ENCODE measurements at regions not wholly inside any gene's neighbourhood (a gene's known extent, or its start where the extent isn't known, plus 50 kb on each side); places are given as distances from the start of the nearest gene placed in this dataset.
"Not testable (repeated sequence)": the region's sequence is repeated elsewhere in the genome, so short reads cannot be mapped to it uniquely, and the experiment has no call there.

GRCh38 chr2:4101936-4102335, 398.6 kb downstream of the DCDC2C start:
- DNase-seq (ENCODE audit: low read depth), result no peak
- no peak overlapping the region for H3K4me3 ChIP-seq (ENCODE audit: low read length)

DNA sequence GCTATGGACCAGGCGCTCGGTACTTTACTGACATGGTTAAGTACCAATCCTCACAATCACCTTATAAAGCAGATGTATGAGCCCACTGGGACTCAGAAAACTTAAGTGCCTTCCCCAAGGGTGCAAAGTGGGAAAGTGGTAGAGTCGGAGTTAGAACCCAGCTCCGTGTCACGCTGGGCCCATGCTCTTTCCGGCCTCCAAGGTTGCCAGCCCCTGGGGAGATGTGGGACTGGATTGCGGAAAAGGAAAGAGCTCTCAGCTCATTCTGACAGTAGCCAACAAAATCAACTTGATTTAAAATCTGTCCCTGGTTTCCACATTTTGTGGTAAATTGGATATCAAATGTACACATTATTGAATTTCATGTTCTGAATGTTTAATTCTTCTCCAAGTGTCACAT, 403.8 kb downstream of the DCDC2C start:
- no peak overlapping the region for H3K4me3 ChIP-seq (ENCODE audit: low read length)
- DNase-seq (ENCODE audit: low read depth), result no peak

More at GRCh38 chr2:4101936-4102335, 398.6 kb downstream of the DCDC2C start:
- TF ChIP-seq, protein P1, sequence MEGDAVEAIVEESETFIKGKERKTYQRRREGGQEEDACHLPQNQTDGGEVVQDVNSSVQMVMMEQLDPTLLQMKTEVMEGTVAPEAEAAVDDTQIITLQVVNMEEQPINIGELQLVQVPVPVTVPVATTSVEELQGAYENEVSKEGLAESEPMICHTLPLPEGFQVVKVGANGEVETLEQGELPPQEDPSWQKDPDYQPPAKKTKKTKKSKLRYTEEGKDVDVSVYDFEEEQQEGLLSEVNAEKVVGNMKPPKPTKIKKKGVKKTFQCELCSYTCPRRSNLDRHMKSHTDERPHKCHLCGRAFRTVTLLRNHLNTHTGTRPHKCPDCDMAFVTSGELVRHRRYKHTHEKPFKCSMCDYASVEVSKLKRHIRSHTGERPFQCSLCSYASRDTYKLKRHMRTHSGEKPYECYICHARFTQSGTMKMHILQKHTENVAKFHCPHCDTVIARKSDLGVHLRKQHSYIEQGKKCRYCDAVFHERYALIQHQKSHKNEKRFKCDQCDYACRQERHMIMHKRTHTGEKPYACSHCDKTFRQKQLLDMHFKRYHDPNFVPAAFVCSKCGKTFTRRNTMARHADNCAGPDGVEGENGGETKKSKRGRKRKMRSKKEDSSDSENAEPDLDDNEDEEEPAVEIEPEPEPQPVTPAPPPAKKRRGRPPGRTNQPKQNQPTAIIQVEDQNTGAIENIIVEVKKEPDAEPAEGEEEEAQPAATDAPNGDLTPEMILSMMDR (IDR thresholded peaks at IDR 0.05; ENCODE audit: insufficient read depth, low read depth, low read length, missing control alignments), result no peak

DNA sequence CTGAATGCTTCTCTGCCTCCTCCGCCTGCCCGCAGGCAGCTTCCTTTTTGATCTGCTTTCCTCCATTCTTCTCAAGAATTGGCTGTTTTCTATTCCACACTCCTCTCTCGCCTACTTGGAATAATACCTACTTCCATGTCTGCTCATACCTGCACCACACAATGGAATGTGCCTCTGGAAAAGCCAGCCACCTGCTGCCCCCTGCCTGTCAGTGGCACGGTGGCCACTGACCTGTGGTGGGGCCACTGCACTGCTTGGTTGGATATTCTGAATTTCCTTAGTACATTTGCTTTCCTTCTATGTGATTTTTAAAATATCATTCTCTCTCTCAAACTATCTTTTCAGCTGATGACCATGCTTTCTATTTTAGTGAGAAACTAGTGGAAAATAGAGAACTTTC, 406.9 kb downstream of the DCDC2C start:
- TF ChIP-seq, protein P1 (IDR thresholded peaks at IDR 0.05; ENCODE audit: insufficient read depth, low read depth, low read length, missing control alignments), result no peak

More for the DNA sequence above, 403.8 kb downstream of the DCDC2C start:
- TF ChIP-seq, protein P1 (IDR thresholded peaks at IDR 0.05; ENCODE audit: insufficient read depth, low read depth, low read length, missing control alignments), result no peak

GRCh38 chr2:4115435-4115834, 412.1 kb downstream of the DCDC2C start:
- not testable (repeated sequence) for DNase-seq (ENCODE audit: low read depth)

More for the DNA sequence above, 406.9 kb downstream of the DCDC2C start:
- H3K4me3 ChIP-seq (ENCODE audit: low read length), result no peak overlapping the region
- DNase-seq (ENCODE audit: low read depth), result no peak

DNA sequence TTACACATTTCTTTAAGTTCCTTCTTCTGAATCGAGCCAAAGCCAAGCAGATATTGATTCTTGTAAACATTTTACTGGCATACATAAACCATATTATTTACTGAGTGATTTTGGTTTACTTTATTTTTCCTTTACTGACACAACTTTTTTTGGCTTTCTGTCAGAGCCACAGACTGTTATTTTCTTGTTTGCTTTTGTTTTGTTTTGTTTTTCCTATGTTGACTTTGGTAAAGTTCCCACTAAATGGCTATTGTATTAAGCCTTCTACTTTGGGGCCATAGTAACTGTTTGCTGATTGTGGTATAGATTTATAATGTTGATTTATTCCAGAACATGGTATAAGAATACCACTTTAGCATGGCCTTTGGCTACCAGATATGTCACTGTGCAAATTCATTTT, 419.4 kb downstream of the DCDC2C start:
- DNase-seq (ENCODE audit: low read depth), result no peak
- TF ChIP-seq, protein P1 (IDR thresholded peaks at IDR 0.05; ENCODE audit: insufficient read depth, low read depth, low read length, missing control alignments), result no peak
- no peak overlapping the region for H3K4me3 ChIP-seq (ENCODE audit: low read length)

More at GRCh38 chr2:4115435-4115834, 412.1 kb downstream of the DCDC2C start:
- H3K4me3 ChIP-seq (ENCODE audit: low read length), result not testable (repeated sequence)

- H3K4me3 ChIP-seq (ENCODE audit: low read length), result no peak overlapping the region
- DNase-seq (ENCODE audit: low read depth), result no peak
- TF ChIP-seq, protein P1 (IDR thresholded peaks at IDR 0.05; ENCODE audit: insufficient read depth, low read depth, low read length, missing control alignments), result no peak
Observed at GRCh38 chr2:4130651-4131050, 427.3 kb downstream of the DCDC2C start.

DNA sequence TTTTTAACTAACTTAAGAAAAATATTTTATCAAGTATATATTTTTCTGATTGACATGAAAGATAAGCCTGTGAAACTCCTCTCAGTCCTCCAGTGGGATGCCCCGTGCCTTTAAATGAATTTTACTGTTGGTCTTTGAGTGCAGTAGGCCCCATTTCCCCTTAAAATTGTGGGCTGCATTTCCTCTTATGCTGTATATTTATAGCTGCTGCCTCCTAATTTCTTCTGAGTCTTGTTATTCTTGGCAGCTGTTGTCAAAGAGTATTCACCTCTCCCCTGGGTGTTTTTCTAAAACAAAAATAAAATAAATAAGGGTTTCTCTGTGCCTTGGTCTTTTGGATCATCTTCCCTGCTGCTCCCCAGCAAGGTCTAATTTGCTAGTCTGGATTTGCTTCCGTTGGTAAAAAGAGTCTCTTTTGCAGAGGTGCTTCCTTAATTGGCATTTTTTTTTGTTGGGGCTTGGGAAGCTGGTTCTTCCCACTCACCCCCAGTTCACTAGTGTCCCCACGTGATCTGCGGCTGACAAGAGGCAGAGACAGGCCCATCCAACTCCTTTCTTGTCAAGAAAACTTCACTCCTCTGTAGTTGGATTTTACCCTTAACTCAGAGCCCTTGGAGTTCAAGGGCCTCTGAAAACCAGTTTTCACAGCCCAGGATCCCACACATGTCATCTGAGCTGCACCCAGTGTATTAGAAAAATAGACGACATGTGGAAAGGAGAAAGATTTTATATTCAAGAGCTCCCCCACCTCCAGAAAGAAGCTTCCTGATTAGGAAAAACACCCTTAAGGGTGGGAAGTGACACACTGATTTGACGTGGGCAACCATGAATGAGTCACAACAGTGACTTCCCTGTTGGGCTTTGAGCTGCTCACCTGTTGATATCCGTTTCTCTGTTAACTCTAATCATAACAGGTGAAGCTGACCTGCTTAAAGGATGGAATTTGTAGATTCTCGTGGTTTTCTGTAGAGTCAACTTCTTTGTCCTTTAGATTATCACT, 431.5 kb downstream of the DCDC2C start:
- TF ChIP-seq, protein P1 (IDR thresholded peaks at IDR 0.05; ENCODE audit: insufficient read depth, low read depth, low read length, missing control alignments), result no peak
- H3K4me3 ChIP-seq (ENCODE audit: low read length), result no peak overlapping the region
- peak; percentile 1 for DNase-seq (ENCODE audit: low read depth)

All from epithelial cell of esophagus (primary cell).